HG03558 (cell line): ENCODE measurements at regions not wholly inside any gene's neighbourhood (a gene's known extent, or its start where the extent isn't known, plus 50 kb on each side); places are given as distances from the start of the nearest gene placed in this dataset.

Experiments used
- ATAC-seq: cut with Tn5 transposase; IDR thresholded peaks from one replicate; pipeline ENCODE4 v1.9.1; 2021; ENCODE audit warnings: moderate number of reproducible peaks; ENCODE audit not compliant: unreplicated experiment; ENCODE audit errors: extremely low read depth

DNA sequence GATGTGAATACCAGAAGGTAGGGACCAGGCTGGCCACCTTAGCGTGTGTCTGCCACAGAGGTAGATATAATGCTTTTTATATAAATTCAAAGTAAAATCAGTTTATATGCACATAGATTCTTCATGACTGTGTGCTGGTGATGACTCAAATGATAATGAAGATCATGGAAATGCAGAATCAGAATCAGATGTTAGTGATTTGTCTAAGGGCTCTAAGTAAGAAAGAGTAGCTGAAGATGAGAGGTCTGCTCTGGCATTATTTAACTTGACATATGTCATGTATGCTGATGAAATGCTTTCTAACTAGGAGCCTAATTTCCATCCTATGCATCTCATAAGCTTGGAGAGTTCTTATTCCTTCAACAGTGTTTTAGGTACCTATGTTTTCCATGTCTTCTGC is 50.3 kb upstream of the DPH6 start:
- no peak for ATAC-seq

DNA sequence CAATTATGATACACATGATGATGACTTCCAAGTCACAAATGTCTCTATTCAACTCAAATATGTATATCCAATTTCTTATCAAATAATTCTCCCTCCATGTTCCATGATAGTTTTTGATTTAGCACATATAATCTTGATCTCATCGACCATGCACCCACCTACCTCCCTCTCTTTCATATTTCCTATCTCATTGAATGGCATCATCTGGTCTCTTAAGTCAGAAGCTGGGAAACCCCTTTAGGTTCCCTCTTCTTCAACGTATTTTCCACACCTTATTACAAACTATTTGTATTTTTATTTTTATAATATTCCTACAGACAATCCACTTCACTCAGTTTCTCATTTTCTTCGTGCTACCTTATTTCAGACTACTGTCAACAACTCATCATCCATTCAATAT is 56.9 kb upstream of the DPH6 start:
- no peak for ATAC-seq

DNA sequence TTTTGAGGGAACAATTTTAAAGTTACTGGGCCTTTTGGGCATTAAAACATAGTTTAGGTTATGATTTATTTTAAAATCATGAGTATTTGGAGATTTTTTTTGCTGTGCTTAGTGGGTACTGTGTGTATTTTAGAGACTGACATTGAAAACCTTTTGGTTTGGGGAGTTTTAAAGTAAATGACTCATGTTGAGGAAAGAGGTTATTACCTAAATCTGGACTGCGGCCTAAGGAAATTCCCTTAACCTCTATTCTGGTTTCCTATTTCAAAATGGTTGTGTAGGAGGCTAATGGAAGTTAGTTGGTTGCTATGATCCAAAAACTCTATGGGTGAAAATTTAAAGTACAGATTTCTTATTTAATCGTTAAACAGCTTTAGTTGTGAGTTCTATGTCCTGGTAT is 57.3 kb upstream of the DPH6 start:
- no peak for ATAC-seq

DNA sequence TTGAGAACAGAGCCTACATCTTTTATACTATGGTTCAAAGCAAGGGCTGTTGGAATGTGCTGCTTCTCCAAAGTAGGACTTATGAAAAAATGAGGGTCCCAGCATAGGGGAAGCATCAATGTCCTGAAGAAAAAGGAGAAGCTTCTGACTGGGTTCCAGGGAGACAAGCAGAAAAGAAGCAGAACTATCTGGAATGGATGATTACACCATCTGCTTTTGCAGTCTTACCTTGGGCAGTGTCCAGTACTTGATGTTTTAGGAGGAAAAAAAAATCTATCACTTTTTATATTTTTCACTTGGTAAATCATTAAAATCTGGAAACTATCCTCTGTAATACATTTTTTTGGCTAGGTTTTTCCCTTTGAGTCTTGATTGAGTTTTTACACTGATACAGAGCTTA is 57.9 kb upstream of the DPH6 start:
- no peak for ATAC-seq

DNA sequence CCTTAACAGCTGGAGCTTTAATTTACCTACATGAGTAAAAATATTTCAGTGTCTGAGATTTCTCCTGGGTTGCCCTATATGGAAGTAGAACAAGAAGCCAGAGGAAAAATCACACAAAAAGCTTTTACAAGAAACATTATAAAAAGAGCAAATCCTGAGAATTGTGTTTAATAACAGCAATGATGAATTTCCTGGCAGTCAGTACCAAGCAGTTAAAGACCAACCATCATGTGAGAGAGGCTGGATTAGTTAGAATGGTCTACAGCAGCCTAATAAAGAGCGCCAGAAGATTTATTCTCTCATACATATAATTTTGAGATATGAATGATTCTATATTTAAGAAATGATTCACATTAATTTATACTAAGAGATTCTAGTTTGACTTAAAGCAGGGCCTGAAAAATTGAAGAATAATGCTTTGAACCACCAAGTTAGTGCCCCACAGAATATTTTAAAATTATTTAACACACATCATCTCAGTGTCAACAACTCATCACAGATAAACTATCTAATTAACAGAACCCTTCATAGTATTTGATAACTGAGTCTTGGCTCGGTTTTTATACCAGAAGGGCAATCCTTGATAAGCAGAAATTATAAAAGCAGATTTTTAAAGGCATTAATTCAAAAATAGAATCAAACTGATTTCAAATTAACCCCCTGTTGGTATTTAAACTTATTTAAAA is 59.9 kb upstream of the DPH6 start:
- ATAC-seq: no peak

DNA sequence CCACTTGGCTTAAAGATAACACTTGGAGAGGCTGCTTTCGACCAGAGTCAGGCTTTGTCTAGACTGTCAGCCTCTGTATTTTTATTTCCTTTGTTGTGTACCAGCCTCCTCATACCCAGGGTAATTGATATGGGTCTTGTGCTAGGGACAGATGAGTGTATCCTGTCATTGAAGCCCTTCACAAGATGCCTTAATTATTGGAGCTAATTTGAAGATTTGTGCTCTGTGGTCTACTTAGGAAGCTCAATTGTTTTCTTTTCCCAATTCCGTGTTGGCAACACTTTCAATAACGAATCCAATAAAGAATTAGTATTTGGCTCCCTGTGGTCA is 60.5 kb upstream of the DPH6 start:
- ATAC-seq: no peak

DNA sequence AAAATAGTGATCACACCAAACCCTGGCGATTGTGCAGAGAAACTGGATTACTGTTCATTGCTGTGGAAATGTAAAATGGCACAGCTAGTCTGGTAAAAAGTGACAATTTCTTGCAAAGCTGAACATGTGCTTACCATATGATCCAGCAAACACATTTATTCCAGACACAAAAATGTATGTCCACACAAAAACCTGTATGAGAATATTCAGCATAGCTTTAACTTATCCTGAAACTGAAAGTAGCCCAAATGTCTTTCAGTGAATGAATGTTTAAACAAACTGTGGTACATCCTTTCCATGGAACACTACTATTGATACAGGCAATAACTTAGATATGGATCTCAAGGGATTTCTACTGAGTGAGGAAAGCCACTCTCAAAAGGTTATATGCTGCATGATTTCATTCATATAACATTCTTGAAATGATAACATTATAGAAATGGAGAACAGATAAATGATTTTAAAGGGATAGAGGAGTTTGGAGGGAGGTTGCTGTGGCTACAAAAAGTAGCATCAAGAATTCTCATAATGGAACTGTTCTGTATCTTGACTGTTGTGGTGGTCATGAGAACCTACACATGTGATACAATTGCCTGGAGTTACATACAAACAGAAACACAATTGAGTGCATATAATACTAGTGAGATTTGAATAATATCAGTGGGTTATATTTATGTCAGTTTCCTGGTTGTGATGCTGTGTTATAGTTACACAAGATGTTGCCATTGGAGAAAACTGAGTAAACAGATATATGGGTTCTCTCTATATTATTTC is 70.7 kb upstream of the DPH6 start:
- no peak for ATAC-seq

DNA sequence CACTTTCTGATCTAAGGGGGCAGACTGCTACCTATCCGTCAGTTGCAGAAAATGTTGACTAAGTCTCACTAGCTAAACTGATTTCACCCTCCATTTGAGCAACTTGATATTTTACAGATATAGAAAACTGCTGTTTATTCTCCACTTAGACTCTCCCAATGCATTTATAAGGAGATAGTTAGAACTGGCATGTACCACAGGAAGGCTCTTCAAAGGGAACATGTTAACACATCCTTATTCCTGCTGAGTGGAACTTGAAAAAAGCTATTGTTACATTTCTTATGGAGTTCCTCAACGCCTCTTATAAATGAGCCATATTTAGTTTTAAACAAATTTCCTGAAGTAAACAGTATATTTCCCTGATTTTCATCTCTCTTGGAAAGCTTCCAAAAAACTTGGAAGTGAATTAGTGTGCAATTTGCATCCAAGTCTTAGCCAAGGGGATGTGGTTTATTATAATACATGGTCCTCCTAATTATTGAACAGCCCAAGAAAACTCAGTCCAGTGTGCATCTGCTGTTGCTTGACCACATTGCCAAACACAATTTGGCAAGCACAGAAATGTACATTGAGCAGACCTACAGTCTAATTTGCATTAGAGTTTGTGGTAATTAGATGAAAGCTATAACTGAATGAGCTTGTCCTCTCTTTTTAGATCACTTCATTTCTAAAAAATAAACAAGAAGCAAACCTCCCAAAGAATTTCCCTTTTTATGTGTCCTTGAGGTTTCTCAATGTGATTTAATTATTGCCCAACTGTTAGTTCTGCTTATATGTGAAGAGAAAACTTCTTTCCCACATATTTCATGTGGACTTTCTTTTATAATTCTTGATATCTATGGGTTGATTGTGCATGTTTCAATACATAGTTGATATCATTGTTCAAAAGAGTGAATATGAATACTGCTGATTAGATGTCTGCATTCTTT is 72.6 kb upstream of the DPH6 start:
- no peak for ATAC-seq

DNA sequence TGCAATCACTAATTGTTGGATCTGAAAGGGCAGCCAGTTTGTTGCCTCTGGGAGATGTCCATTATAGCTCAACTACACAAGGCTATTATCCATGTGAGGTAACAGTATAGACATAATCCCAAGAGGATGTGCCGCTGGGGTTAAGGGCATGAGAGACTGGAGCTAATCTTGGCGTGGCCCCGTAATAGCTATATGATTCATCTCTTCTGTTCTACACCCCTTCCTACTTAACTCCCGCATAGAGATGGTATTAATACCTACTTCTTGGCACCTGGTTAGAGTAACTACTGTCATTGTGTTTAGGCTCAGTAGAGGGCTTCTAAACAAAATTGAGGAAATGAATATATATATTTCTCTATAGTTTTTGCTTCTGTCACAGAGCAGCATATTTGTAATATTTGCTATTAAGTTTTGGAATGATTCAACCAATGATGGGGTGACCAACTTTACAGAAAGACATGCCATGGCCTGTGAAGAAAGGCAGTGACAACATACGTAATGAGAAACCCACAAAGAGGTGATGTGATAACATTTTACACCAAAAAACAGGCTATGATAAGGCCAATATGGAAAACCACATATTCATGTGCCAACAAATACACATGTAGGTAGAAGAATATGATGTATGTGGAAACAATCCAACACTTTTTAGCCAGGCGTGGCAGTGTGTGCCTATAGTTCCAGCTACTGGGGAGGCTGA is 76.8 kb upstream of the DPH6 start:
- no peak for ATAC-seq

DNA sequence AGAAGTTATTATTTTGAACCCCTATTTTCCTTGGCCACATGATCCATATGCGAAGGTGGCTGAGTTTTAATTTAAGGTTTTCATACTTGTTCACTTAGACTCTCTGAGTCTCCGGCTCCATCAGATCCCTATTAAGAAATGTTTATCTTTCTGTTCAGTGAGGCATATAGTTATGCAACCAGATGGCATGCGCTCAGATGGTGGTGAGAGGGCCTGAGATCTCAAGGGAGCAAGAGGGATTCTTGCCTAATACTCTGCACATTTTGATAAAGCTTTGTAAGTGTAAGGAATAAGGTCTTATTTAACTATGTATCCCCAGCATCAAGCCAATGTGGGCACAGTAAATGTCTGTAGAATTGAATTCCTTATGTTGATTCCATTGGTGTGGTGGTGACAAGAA is 78.9 kb upstream of the DPH6 start:
- no peak for ATAC-seq

DNA sequence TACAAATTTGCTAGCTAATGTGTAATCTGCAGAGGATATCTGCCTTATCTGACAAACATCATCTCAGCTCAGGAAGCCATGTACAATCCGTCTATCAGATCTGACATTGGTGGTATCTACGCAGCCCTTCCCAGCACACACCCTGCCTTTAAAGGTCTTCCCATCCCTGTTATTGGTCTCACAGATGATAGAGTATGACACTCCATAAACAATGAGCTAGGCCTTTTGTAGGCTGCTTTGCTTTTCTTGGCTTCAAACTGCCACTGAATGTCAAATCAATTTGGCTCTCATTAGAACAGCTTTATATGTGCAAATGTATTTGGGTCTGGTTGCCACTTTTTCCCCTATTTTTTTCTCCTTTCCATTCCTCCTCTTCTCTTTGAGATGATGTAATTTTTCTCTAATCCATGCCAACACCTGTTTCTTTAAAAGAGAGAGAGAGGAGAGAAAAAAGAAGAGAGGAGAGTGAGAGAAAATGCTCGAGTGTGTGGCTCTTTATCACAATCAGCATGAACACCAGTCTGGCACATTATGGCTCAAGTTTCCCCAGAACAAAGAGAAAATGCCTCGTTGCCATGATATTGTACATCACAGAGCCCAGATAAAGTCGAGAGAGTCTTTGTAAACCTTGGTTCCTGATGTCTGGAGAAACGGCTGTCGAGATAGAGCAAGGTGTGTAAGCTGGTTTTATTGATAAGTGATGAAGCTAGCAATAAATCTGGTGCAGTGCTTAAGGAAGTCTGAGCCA is 80.8 kb upstream of the DPH6 start:
- no peak for ATAC-seq

DNA sequence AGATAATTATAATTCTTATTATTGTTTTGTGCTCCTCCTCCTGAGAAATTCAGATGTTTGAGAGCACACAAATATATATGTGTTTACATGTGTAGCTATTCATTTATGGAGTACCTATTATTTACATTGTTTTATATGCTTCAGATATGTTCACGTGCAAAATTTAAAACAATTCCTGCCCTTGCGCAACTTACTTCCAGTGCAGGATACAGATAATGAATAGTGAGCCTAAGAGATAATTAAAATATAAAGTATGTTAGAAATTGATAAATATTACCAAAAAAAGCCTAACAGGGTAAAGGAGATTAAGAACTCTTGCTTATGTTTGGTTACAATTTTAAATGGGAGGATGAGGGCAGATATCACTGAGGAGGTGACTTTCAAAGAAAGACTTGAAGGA is 81.7 kb upstream of the DPH6 start:
- no peak for ATAC-seq

DNA sequence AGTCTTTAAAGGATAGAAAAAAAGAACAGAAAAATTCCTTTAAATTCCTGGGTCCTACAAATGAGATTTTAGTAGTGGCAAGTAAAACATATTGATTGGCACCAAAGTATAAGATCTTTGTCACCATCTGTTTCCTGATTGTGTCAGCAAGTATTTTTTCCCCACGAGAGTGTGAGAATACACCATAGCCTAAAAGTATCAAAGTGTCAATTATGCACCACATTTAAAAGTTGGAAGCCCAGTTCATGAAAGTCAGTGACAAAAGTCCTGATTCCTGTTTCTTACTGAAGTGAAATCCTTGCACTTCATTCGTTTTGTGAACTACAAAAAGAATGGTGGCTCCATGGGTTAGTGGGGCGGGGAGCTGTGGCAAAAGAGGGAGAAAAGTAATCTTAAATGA is 83.8 kb upstream of the DPH6 start:
- ATAC-seq: no peak

DNA sequence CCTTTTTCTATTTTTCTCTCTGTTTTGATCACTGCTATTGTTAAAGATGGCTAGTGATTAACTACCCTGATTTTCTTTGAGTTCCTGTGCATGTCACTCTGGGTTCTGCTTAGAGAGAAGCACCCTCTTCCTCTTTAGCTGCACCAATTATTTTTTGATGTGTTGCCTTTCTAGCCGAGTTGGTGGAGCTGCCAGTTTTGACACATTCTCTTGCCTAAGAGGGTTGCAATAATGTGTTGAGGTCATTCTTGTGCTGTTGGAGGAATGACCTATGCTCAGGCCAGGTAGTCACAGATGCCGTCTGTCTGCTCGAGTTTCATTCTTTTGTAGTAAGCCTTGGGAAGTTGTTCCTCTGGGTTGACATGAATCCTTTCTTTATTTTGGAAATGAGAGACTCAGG is 84.6 kb upstream of the DPH6 start:
- no peak for ATAC-seq

DNA sequence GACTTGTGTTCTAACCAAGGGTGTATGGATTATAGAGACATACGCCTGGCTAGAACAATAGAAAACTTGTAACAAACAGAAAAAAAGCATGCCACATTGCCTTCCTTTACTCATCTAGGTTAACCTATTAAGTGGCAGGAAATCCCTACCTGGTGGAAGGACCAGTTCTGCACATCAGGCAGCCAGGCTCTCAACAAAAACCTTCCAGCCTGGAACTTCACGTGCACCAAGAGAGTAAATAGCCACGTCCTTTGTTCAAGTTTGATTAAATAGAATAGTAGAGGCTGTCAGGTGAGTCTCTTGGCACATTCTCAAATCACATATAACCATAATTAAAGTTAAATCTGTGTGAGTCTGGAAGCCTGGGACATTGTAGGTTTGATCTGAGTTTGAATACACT is 85.0 kb upstream of the DPH6 start:
- ATAC-seq: no peak

DNA sequence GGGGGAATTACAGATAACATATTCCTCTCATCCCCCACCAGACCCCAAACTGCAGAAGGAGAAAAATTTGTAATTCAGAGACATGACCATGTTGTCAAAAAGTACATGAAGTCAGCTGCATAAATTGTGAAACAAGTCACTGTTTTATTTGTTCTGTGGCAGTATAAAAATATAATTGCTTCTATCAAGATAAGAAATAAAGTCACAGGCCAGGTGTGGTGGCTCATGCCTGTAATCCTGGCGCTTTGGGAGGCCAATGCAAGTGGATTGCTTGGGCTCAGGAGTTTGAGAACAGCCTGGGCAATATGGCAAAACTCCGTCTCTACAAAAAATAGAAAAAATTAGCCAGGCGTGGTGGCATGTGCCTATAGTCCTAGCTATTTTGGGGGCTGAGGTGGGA is 87.7 kb upstream of the DPH6 start:
- ATAC-seq: no peak

DNA sequence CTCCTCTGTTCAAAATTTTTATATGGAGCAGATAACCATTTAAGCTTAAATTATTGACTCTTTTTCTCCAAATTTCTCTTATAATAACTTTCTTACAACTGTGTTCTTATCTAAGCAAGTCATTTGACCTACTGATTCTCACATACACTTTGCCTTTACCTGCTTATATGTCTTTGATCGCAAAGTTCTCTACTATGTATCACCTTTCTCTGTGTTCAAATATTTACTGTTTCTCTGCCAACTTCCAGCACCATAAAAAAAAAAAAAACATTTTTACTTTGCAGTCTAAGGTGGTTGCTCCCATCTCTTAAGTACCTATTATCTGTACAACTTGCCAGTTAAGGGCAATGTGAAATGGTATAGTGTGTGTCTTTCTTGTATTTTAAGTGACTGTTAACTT is 100.8 kb upstream of the DPH6 start:
- ATAC-seq: no peak

DNA sequence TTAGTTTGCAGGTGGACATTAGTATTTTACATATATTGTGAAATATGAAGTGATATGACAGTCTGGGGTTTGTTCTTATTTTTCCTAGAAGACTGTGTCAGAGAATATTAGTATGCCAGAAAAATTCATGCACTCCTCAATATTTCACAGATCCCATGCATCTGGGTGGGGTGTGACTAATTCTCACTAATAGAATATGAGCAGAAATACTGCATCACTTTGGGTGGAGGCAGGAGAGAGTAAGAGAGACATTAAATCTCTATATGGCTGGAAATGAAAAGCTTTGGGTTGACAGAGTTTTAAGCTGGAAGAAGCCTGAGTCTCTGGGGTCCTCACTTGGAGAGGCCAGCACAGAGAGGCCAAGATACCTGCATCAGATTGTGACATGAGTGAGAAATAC is 101.3 kb upstream of the DPH6 start:
- no peak for ATAC-seq

DNA sequence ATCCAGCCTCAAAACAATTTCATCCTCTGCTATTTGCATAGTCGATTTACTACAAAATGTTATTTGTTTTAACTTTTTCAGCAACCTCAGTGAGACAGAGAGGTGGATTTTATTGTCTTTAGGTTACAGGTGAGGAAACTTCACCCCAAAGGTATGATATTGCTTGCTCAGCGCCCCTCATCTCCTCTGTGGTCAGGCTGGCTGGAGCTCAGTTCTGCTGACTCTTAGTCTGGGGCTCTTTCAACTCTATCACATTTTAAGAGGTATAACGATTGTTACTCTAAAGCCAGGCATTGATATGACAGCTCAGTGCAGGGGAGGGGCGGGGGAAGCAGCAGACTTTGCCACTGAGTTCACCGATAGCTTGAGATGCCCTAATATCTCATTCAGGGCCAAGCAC is 103.0 kb upstream of the DPH6 start:
- ATAC-seq: no peak

DNA sequence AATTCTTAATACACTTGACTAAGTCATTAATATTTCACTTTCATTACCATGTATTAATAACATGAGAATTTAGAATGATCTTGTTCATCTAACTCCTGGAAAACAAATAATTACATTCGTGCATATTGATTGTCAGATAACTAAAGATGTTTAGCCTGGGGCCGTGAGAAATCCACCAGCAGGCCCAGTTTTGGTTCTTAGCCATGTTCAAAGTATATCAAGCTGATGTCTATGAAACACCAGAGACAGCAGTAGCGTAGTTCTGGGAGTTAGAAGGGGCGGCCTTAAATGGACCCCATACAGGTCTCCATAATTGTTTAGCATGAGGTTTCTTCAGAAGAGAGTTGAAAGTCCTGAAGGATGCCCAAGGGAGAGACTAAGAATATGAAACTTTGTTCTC is 103.6 kb upstream of the DPH6 start:
- ATAC-seq: no peak
